Lung (tissue), 11 donors: ENCODE measurements at regions not wholly inside any gene's neighbourhood (a gene's known extent, or its start where the extent isn't known, plus 50 kb on each side); places are given as distances from the start of the nearest gene placed in this dataset.

Experiments
- ATAC-seq: fragments of 200-7000 bp; cut with Tn5 transposase; one replicate; pipeline ENCODE4 v1.9.1; 2020; ENCODE audit warnings: moderate number of reproducible peaks; ENCODE audit not compliant: insufficient read depth, low FRiP score
- DNase-seq, 3 donors: peaks; one replicate each; pipeline ENCODE4 v3.0.0-alpha.2; 2013 to 2017
- H3K27ac ChIP-seq, 2 donors: one replicate each; pipeline ENCODE4 v1.5.1; 2013; ENCODE audit warnings: mild to moderate bottlenecking in 2 of 2, moderate library complexity in 2 of 2, control low read depth in 1 of 2, inconsistent platforms in 1 of 2, low read depth in 1 of 2, low read length in 1 of 2
- H3K27me3 ChIP-seq, 3 donors: one replicate each; pipeline ENCODE4 v1.5.1; 2013; ENCODE audit warnings: low read length in 2 of 3; ENCODE audit not compliant: control insufficient read depth in 3 of 3, insufficient read depth in 3 of 3
- H3K36me3 ChIP-seq, 4 donors: one replicate each; pipeline ENCODE4 v1.5.1; 2013; ENCODE audit warnings: low read length in 4 of 4, mild to moderate bottlenecking in 1 of 4, moderate library complexity in 1 of 4; ENCODE audit not compliant: control insufficient read depth in 4 of 4, insufficient read depth in 4 of 4
- H3K4me1 ChIP-seq, 5 donors: one replicate each; pipeline ENCODE4 v1.5.1; 2013; ENCODE audit warnings: low read length in 5 of 5, mild to moderate bottlenecking in 2 of 5, moderate library complexity in 1 of 5; ENCODE audit not compliant: control insufficient read depth in 5 of 5, insufficient read depth in 5 of 5
- H3K4me3 ChIP-seq: one replicate; pipeline ENCODE4 v1.5.1; 2013; ENCODE audit warnings: mild to moderate bottlenecking, control low read depth, moderate library complexity
- H3K9ac ChIP-seq, 2 donors: one replicate each; pipeline ENCODE4 v1.5.1; 2013; ENCODE audit warnings: low read length in 2 of 2, control low read depth in 1 of 2; ENCODE audit not compliant: insufficient read depth in 1 of 2
- H3K9me3 ChIP-seq, 4 donors: one replicate each; pipeline ENCODE4 v1.5.1; 2013; ENCODE audit warnings: low read length in 3 of 4, mild to moderate bottlenecking in 1 of 4, moderate library complexity in 1 of 4; ENCODE audit not compliant: control insufficient read depth in 4 of 4, insufficient read depth in 3 of 4
- CTCF ChIP-seq: IDR thresholded peaks from 2 replicates; pipeline ENCODE4 v1.5.1; 2012; ENCODE audit warnings: mild to moderate bottlenecking; ENCODE audit errors: control extremely low read depth, extremely low read depth
- whole genome bisulfite sequencing, 2 donors: extraction: QIAGEN DNeasy Blood & Tissue Kit; methylation state at CpG; one replicate each; pipeline ENCODE4 v1.1.7; 2013; 5-methylcytosine and 5-hydroxymethylcytosine counted together
- donor health status: control.
- donor health status: control.
- donor health status: Bipolar disorder and iron deficiency.
- donor health status: healthy.
- donor health status: DM: yes; HTN: yes; CAD: no.

DNA sequence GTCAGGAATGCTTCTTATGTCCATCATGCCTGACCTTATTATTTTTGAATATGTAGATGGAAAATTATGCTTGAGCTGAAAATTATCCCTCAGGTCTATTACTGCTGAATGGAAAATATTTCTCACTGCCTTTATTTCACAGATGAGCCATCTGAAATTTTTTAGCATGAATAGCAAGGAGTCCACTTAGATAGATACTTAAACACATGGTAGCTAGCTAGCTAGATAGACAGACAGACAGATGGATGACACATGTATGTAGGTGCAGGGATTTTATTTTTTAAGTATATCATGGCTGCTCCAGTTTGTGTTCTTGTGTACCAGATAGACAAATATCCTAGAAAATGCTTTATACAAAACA is 645.0 kb downstream of the MMUT start:
- H3K27ac ChIP-seq = no peak overlapping the region
- no peak for TF ChIP-seq CTCF
- peaks cover 0 to 3% (median 0%) of the 10 kb centered on the region in 5 donors for H3K4me1 ChIP-seq
- no peak for ATAC-seq
- no peak overlapping the region for H3K4me3 ChIP-seq
- H3K27me3 ChIP-seq = no peaks in the 10 kb centered on the region
- no peak for DNase-seq
- no peak overlapping the region for H3K9ac ChIP-seq
- no peaks in the 10 kb centered on the region for H3K36me3 ChIP-seq
- H3K9me3 ChIP-seq = peaks cover 0 to 3% (median 0%) of the 10 kb centered on the region in 4 donors

DNA sequence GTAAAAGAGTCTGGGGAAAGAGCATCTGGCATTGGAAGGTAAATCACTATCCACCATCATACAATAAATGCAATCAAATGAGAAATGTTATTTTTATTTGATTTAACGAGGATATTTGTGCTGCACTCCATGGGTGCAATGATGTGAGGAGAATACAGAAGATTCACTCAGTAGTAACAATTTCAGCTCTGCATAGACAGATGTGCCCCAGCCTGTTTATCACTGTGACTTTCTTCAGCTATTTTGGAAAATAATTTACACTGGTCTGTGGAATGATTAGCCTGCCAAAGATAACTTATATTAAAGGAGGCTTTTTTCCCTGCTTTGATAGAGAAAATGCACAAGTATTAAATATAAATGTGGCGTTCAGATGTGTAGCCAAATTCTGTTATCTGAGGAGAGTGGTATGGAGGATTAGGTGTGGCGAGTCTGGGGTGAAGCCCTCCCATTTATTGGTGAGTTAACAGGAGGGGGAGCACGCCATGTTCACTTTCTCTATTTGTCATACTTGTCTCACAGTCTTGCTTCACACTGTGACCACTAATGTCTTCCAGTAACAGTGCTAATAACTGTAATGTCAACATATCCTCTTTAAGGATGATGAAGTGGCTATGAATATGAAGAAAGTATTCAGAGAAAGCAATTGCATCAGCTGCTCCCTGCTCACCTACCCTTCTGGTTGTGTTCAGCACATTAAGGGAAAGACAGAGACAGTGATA is 645.6 kb downstream of the MMUT start:
- Histone ChIP-seq H3K4me1 (peaks cover 0 to 3% (median 0%) of the 10 kb centered on the region in 5 donors), H3K36me3 (no peaks in the 10 kb centered on the region), H3K27me3 (no peaks in the 10 kb centered on the region), H3K9me3 (no peaks in the 10 kb centered on the region), H3K4me3 (no peak overlapping the region), H3K27ac (no peak overlapping the region), H3K9ac (no peak overlapping the region)
- no peak for TF ChIP-seq CTCF
- 69 to 84% methylated on average over 4 of the region's 4 CpGs for WGBS, 2 donors
- ATAC-seq = no peak
- no peak for DNase-seq

DNA sequence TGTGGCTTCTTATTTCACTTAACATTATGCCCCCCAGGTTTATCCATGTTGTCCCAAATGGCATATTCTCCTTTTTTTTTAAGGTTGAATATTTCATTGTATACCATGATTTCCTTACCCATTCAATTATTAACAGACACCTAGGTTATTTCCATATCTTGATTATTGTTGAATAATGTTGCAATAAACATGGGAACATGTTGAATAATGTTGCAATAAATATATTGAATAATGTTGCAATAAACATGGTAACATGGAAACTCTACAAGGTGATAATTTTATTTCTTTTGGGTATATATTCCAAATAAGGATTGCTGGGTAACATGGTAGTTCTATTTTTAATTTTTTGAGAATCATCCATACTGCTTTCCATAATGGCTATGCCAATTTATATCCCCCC is 648.1 kb downstream of the MMUT start:
- Histone ChIP-seq H3K9me3 (no peaks in the 10 kb centered on the region), H3K4me3 (no peak overlapping the region), H3K4me1 (peaks cover 0 to 3% (median 0%) of the 10 kb centered on the region in 5 donors), H3K36me3 (no peaks in the 10 kb centered on the region), H3K27ac (no peak overlapping the region), H3K27me3 (no peaks in the 10 kb centered on the region), H3K9ac (no peak overlapping the region)
- DNase-seq (no peak), ATAC-seq (no peak)
- TF ChIP-seq CTCF = no peak

GRCh38 chr6:48813836-48814235 is 649.2 kb downstream of the MMUT start:
- ATAC-seq (no peak), DNase-seq (peak; percentile 23 to 79 (median 64))
- Histone ChIP-seq H3K9ac (no peak overlapping the region), H3K4me3 (no peak overlapping the region), H3K9me3 (no peaks in the 10 kb centered on the region), H3K27ac (no peak overlapping the region), H3K27me3 (no peaks in the 10 kb centered on the region), H3K4me1 (peaks cover 0 to 3% (median 0%) of the 10 kb centered on the region in 5 donors), H3K36me3 (no peaks in the 10 kb centered on the region)
- 68 to 73% methylated on average over 3 of the region's 3 CpGs for WGBS, 2 donors
- no peak for TF ChIP-seq CTCF
